ENCODE measurements at regions not wholly inside any gene's neighbourhood (a gene's known extent, or its start where the extent isn't known, plus 50 kb on each side); places are given as distances from the start of the nearest gene placed in this dataset.

GRCh38 chr2:196370381-196370780, 199.0 kb upstream of the STK17B start:
- H3K9me3 Mint-ChIP-seq: peaks cover 2 to 8% of the 10 kb centered on the region in 2 donors
- DNase-seq (no peak), ATAC-seq (no peak)
- H3K9me3 ChIP-seq (ENCODE audit: control insufficient read depth, insufficient read depth, low read length): no peaks in the 10 kb centered on the region
- no peaks in the 10 kb centered on the region for H3K4me1 Mint-ChIP-seq
- WGBS (ENCODE audit: insufficient coverage): 100% methylated on average over 1 of the region's 1 CpG
- H3K4me3 Mint-ChIP-seq: no peak overlapping the region
- TF ChIP-seq CTCF (IDR thresholded peaks at IDR 0.05): no peak
- H3K27me3 Mint-ChIP-seq (ENCODE audit: low read depth in 2 of 2): peaks cover 0 to 7% of the 10 kb centered on the region in 2 donors
- H3K36me3 ChIP-seq (ENCODE audit: control insufficient read depth, insufficient read depth, low read length): no peaks in the 10 kb centered on the region
- H3K4me3 ChIP-seq (ENCODE audit: low read length): no peak overlapping the region
- intact Hi-C loops (cut with micrococcal nuclease): no loop called here
- no peaks in the 10 kb centered on the region for H3K4me1 ChIP-seq (ENCODE audit: control insufficient read depth, insufficient read depth, low read length)
- H3K27ac ChIP-seq (ENCODE audit: low read length): no peak overlapping the region
- peaks cover 10% of the 10 kb centered on the region for H3K36me3 Mint-ChIP-seq
- no peaks in the 10 kb centered on the region for H3K27me3 ChIP-seq (ENCODE audit: control insufficient read depth, insufficient read depth, low read length)
- H3K27ac Mint-ChIP-seq: no peak overlapping the region

- H3K27ac ChIP-seq (ENCODE audit: low read length): no peak overlapping the region
- no peak overlapping the region for H3K4me3 ChIP-seq (ENCODE audit: low read length)
- Mint-ChIP-seq H3K4me1 (no peaks in the 10 kb centered on the region), H3K9me3 (peaks cover 2 to 8% of the 10 kb centered on the region in 2 donors), H3K27ac (no peak overlapping the region), H3K36me3 (peaks cover 10% of the 10 kb centered on the region), H3K27me3 (ENCODE audit: low read depth in 2 of 2) (peaks cover 5 to 7% of the 10 kb centered on the region in 2 donors), H3K4me3 (no peak overlapping the region)
- no peak for ATAC-seq
- H3K4me1 ChIP-seq (ENCODE audit: control insufficient read depth, insufficient read depth, low read length): no peaks in the 10 kb centered on the region
- intact Hi-C loops (cut with micrococcal nuclease): no loop called here
- H3K9me3 ChIP-seq (ENCODE audit: control insufficient read depth, insufficient read depth, low read length): no peaks in the 10 kb centered on the region
- no peaks in the 10 kb centered on the region for H3K36me3 ChIP-seq (ENCODE audit: control insufficient read depth, insufficient read depth, low read length)
- H3K27me3 ChIP-seq (ENCODE audit: control insufficient read depth, insufficient read depth, low read length): no peaks in the 10 kb centered on the region
- no peak for TF ChIP-seq CTCF (IDR thresholded peaks at IDR 0.05)
- WGBS (ENCODE audit: insufficient coverage): 100% methylated on average over 1 of the region's 3 CpGs
- DNase-seq: no peak
Measured at GRCh38 chr2:196372276-196372809, 201.0 kb upstream of the STK17B start.

- Mint-ChIP-seq H3K9me3 (peaks cover 0 to 8% of the 10 kb centered on the region in 2 donors), H3K4me3 (no peak overlapping the region), H3K4me1 (no peaks in the 10 kb centered on the region), H3K27me3 (ENCODE audit: low read depth in 2 of 2) (peaks cover 7 to 12% of the 10 kb centered on the region in 2 donors), H3K36me3 (peaks cover 9% of the 10 kb centered on the region), H3K27ac (no peak overlapping the region)
- H3K27me3 ChIP-seq (ENCODE audit: control insufficient read depth, insufficient read depth, low read length): no peaks in the 10 kb centered on the region
- H3K36me3 ChIP-seq (ENCODE audit: control insufficient read depth, insufficient read depth, low read length): no peaks in the 10 kb centered on the region
- no peak for TF ChIP-seq CTCF (IDR thresholded peaks at IDR 0.05)
- 89% methylated on average over 6 of the region's 6 CpGs for WGBS (ENCODE audit: insufficient coverage)
- no peak overlapping the region for H3K27ac ChIP-seq (ENCODE audit: low read length)
- H3K9me3 ChIP-seq (ENCODE audit: control insufficient read depth, insufficient read depth, low read length): no peaks in the 10 kb centered on the region
- no peak overlapping the region for H3K4me3 ChIP-seq (ENCODE audit: low read length)
- ATAC-seq (no peak), DNase-seq (no peak)
- intact Hi-C loops (cut with micrococcal nuclease): no loop called here
- H3K4me1 ChIP-seq (ENCODE audit: control insufficient read depth, insufficient read depth, low read length): no peaks in the 10 kb centered on the region
Measured at GRCh38 chr2:196372811-196373664, 201.7 kb upstream of the STK17B start.
